Keratinocyte (primary cell): ENCODE measurements at regions not wholly inside any gene's neighbourhood (a gene's known extent, or its start where the extent isn't known, plus 50 kb on each side); places are given as distances from the start of the nearest gene placed in this dataset.

Experiments used
- DNase-seq: peaks from one replicate; pipeline ENCODE4 v3.0.0-alpha.2; 2011; ENCODE audit warnings: low read depth, missing footprints, low spot score
- FAIRE-seq: peaks from 2 replicates; lab custom pipeline; 2011; peaks lifted over from hg19 to GRCh38; lab: Jason Lieb, UNC
- H2AFZ ChIP-seq: 2 replicates; pipeline ENCODE4 v1.6.0; 2012; ENCODE audit warnings: low read length, control low read depth, inconsistent platforms; ENCODE audit not compliant: control insufficient read depth
- H3K27ac ChIP-seq: 2 replicates; pipeline ENCODE4 v1.5.1; 2011; ENCODE audit warnings: low read length; ENCODE audit not compliant: control insufficient read depth, insufficient read depth
- H3K27me3 ChIP-seq: 3 replicates; pipeline ENCODE4 v1.6.0; 2011; ENCODE audit warnings: low read length; ENCODE audit not compliant: control insufficient read depth, insufficient read depth; ENCODE audit errors: extremely low read depth
- H3K36me3 ChIP-seq, 2 experiments: 2 replicates in 1 of 2; 3 replicates in 1 of 2; pipeline ENCODE4 v1.5.1; 2011; ENCODE audit warnings: low read length in 2 of 2, mild to moderate bottlenecking in 1 of 2; ENCODE audit not compliant: control insufficient read depth in 2 of 2, insufficient read depth in 2 of 2; ENCODE audit errors: extremely low read depth in 1 of 2
- H3K4me1 ChIP-seq: 3 replicates; pipeline ENCODE4 v1.5.1; 2011; ENCODE audit warnings: low read length; ENCODE audit not compliant: control insufficient read depth, insufficient read depth; ENCODE audit errors: extremely low read depth
- H3K4me2 ChIP-seq: 3 replicates; pipeline ENCODE4 v1.6.0; 2011; ENCODE audit warnings: low read depth, low read length; ENCODE audit not compliant: control insufficient read depth, insufficient read depth; ENCODE audit errors: extremely low read depth
- H3K4me3 ChIP-seq, 3 experiments: fragments of 200-600 bp in 1 of 3; sonication (generic) in 1 of 3; 2 replicates in 2 of 3; 3 replicates in 1 of 3; pipeline ENCODE4 v1.5.1; 2011 to 2016; ENCODE audit warnings: low read length in 3 of 3, mild to moderate bottlenecking in 3 of 3, control low read depth in 2 of 3, inconsistent platforms in 1 of 3, low read depth in 1 of 3, mixed read lengths in 1 of 3, mixed run types in 1 of 3, moderate library complexity in 1 of 3; ENCODE audit not compliant: control insufficient read depth in 2 of 3, insufficient read depth in 2 of 3; ENCODE audit errors: extremely low read depth in 1 of 3
- H3K79me2 ChIP-seq: 2 replicates; pipeline ENCODE4 v1.6.0; 2012; ENCODE audit warnings: low read length; ENCODE audit not compliant: control insufficient read depth, insufficient read depth
- H3K9ac ChIP-seq: 3 replicates; pipeline ENCODE4 v1.6.0; 2011; ENCODE audit warnings: low read length; ENCODE audit not compliant: control insufficient read depth, insufficient read depth; ENCODE audit errors: extremely low read depth
- H3K9me1 ChIP-seq: 3 replicates; pipeline ENCODE4 v1.6.0; 2011; ENCODE audit warnings: low read length; ENCODE audit not compliant: control insufficient read depth, insufficient read depth; ENCODE audit errors: extremely low read depth
- H3K9me3 ChIP-seq: 2 replicates; pipeline ENCODE4 v1.5.1; 2012; ENCODE audit warnings: low read depth, low read length; ENCODE audit not compliant: control insufficient read depth
- H4K20me1 ChIP-seq: 3 replicates; pipeline ENCODE4 v1.6.0; 2011; ENCODE audit warnings: low read length; ENCODE audit not compliant: control insufficient read depth, insufficient read depth; ENCODE audit errors: extremely low read depth
- EZH2 ChIP-seq: IDR thresholded peaks from one replicate; pipeline ENCODE4 v1.6.1; 2012; ENCODE audit warnings: inconsistent platforms, mild to moderate bottlenecking, low read length, moderate library complexity
- dilution Hi-C: fragments of 300-500 bp; cut with MboI; formaldehyde crosslinking; loops from one replicate; pipeline ENCODE4 v1.7.0; 2020; ENCODE audit warnings: low sequenced_read_pairs; ENCODE audit not compliant: extremely low pct_ligation_motif_present
- TF ChIP-seq, protein P1 (sequence below), 3 experiments: IDR thresholded peaks in 1 of 3; conservative IDR thresholded peaks in 1 of 3; optimal IDR thresholded peaks in 1 of 3; 2 replicates in 2 of 3; 3 replicates in 1 of 3; pipeline versions ENCODE3 to v1.5.1; 2011; ENCODE audit warnings: low read length in 3 of 3, mild to moderate bottlenecking in 3 of 3, moderate library complexity in 2 of 3, control low read depth in 1 of 3, inconsistent platforms in 1 of 3; ENCODE audit not compliant: insufficient read depth in 2 of 3; ENCODE audit errors: extremely low read depth in 1 of 3

DNA sequence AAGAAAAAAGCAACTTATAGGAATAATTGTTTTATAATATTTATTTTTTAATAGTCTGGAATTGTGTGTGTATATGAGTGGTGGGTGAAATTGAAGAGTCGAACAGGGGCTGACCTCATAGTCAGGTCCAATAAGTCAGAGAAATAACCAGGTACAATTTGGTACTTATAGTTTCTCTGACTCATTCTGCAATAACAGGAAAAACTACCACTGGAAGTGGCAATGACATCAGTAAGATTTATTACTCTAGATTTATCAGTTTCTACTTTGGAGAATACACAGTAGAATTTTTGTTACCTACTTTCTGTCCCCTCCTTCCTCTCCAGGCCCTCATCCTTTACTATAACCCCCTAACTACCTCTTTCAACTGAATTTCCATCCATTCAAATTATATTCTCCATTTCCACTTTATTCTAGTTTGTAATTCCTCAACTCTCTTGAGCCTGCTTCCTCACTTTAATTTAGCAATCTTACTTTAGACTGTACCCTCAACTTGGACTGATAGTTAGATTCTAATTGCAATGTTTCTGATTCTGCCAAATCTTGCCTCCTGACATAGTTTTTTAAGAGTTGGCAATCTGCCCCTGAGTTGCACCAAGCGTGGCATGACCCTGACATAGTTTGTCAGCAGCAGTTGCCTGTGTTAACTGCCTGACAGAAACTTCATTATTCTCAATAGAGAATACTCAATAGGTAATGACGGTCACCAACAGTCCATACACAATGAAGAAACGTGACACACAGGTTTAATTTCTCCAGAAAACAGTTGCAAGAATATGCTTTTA, 475.3 kb upstream of the RIOK2 start:
- dilution Hi-C loops, result no loop called here
- no peaks in the 10 kb centered on the region for H3K4me1 ChIP-seq
- no peak overlapping the region for H2AFZ ChIP-seq
- H3K27ac ChIP-seq, result no peak overlapping the region
- FAIRE-seq (no peak), DNase-seq (no peak)
- H4K20me1 ChIP-seq, result no peaks in the 10 kb centered on the region
- TF ChIP-seq, protein P1, sequence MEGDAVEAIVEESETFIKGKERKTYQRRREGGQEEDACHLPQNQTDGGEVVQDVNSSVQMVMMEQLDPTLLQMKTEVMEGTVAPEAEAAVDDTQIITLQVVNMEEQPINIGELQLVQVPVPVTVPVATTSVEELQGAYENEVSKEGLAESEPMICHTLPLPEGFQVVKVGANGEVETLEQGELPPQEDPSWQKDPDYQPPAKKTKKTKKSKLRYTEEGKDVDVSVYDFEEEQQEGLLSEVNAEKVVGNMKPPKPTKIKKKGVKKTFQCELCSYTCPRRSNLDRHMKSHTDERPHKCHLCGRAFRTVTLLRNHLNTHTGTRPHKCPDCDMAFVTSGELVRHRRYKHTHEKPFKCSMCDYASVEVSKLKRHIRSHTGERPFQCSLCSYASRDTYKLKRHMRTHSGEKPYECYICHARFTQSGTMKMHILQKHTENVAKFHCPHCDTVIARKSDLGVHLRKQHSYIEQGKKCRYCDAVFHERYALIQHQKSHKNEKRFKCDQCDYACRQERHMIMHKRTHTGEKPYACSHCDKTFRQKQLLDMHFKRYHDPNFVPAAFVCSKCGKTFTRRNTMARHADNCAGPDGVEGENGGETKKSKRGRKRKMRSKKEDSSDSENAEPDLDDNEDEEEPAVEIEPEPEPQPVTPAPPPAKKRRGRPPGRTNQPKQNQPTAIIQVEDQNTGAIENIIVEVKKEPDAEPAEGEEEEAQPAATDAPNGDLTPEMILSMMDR (optimal IDR thresholded peaks at IDR 0.05 in 1 of 3, IDR thresholded peaks at IDR 0.05 in 1 of 3, conservative IDR thresholded peaks at IDR 0.05 in 1 of 3; ENCODE audit: extremely low read depth in 1 of 3, insufficient read depth in 2 of 3, low read length in 3 of 3), result no peak
- no peak for TF ChIP-seq EZH2
- no peak overlapping the region for H3K4me2 ChIP-seq
- H3K36me3 ChIP-seq, result no peaks in the 10 kb centered on the region
- H3K9me3 ChIP-seq, result no peaks in the 10 kb centered on the region
- H3K9me1 ChIP-seq, result no peaks in the 10 kb centered on the region
- no peaks in the 10 kb centered on the region for H3K27me3 ChIP-seq
- no peak overlapping the region for H3K4me3 ChIP-seq
- H3K79me2 ChIP-seq, result no peaks in the 10 kb centered on the region
- H3K9ac ChIP-seq, result no peak overlapping the region

DNA sequence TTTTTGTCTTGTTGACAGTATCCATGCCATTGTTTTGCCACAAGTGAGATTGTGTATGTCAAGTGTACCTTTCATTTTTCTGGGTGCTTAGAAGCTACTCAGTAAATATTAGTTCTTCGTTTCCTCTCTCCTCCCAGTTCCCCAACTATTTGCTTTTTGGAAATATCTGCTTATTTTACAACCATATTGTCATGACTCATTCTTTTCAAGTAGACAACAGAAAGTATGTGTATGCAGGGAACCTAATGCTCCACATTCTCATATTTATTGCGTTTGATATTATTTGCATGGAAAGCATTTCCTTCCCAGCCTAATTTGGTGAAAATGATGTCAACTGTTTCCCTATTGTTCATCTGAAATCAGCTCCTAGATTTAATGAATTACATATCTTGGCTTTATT, 483.7 kb upstream of the RIOK2 start:
- Histone ChIP-seq H3K4me2 (no peak overlapping the region), H2AFZ (no peak overlapping the region), H3K27ac (no peak overlapping the region), H3K9me3 (no peaks in the 10 kb centered on the region), H3K36me3 (no peaks in the 10 kb centered on the region), H3K79me2 (no peaks in the 10 kb centered on the region), H3K4me1 (no peaks in the 10 kb centered on the region), H3K9me1 (no peaks in the 10 kb centered on the region), H3K27me3 (no peaks in the 10 kb centered on the region), H3K9ac (no peak overlapping the region), H4K20me1 (no peaks in the 10 kb centered on the region), H3K4me3 (no peak overlapping the region)
- FAIRE-seq (no peak), DNase-seq (no peak)
- dilution Hi-C loops, result no loop called here
- TF ChIP-seq, protein P1 (optimal IDR thresholded peaks at IDR 0.05 in 1 of 3, IDR thresholded peaks at IDR 0.05 in 1 of 3, conservative IDR thresholded peaks at IDR 0.05 in 1 of 3; ENCODE audit: extremely low read depth in 1 of 3, insufficient read depth in 2 of 3, low read length in 3 of 3), result no peak
- TF ChIP-seq EZH2, result no peak
